ENCODE measurements at regions not wholly inside any gene's neighbourhood (a gene's known extent, or its start where the extent isn't known, plus 50 kb on each side); places are given as distances from the start of the nearest gene placed in this dataset.

DNA sequence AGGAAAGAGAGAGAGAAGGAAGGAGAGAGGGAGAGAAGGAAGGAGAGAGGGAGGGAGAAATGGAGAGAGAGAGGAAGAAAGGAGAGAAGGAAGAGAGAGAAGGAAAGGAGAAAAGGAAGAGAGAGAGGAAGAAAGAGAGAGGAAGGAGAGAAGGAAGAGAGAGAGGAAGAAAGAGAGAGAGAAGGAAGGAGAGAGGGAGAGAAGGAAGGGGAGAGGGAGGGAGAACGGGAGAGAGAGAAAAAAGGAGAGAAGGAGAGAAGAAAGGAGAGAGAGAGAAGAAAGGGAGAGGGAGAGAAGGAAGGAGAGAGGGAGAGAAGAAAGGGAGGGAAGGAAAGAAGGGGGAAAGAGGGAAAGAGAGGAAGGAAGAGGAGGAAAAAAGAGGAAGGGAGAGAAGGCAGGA, 1070.7 kb downstream of the UQCRFS1 start:
- Histone ChIP-seq H4K20me1 (ENCODE audit: insufficient read depth) (no peaks in the 10 kb centered on the region), H3K4me3 (no peak overlapping the region), H3K4me2 (no peak overlapping the region), H3K4me1 (replicated peaks; ENCODE audit: insufficient read depth) (no peaks in the 10 kb centered on the region), H3K27me3 (ENCODE audit: insufficient read depth, low read depth) (peaks cover 22% of the 10 kb centered on the region; the same call in 1 of the 2 replicates), H2AFZ (no peak overlapping the region), H3K9me2 (ENCODE audit: insufficient read depth) (no peaks in the 10 kb centered on the region), H3K79me2 (ENCODE audit: low read depth) (no peaks in the 10 kb centered on the region), H3K27ac (no peak overlapping the region), H3K36me3 (ENCODE audit: low read depth) (no peaks in the 10 kb centered on the region), H3K9me3 (ENCODE audit: insufficient read depth, low read depth) (no peaks in the 10 kb centered on the region), H3F3A (ENCODE audit: insufficient read depth, low read depth) (no peaks in the 10 kb centered on the region)
- POLR2A ChIA-PET (ENCODE audit: unreplicated experiment), result no interaction called here
- intact Hi-C loops (cut with micrococcal nuclease; ENCODE audit: unreplicated experiment), result no loop called here
- TF ChIP-seq, protein P1, sequence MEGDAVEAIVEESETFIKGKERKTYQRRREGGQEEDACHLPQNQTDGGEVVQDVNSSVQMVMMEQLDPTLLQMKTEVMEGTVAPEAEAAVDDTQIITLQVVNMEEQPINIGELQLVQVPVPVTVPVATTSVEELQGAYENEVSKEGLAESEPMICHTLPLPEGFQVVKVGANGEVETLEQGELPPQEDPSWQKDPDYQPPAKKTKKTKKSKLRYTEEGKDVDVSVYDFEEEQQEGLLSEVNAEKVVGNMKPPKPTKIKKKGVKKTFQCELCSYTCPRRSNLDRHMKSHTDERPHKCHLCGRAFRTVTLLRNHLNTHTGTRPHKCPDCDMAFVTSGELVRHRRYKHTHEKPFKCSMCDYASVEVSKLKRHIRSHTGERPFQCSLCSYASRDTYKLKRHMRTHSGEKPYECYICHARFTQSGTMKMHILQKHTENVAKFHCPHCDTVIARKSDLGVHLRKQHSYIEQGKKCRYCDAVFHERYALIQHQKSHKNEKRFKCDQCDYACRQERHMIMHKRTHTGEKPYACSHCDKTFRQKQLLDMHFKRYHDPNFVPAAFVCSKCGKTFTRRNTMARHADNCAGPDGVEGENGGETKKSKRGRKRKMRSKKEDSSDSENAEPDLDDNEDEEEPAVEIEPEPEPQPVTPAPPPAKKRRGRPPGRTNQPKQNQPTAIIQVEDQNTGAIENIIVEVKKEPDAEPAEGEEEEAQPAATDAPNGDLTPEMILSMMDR (conservative IDR thresholded peaks at IDR 0.05), result no peak
- no peak for TF ChIP-seq EZH2 (IDR thresholded peaks at IDR 0.05; ENCODE audit: low read depth)
- CTCF ChIA-PET, result no interaction called here
- no TSS peak for BruUV-seq (replicated peaks)
- DNase-seq, result no peak

GRCh38 chr19:28140201-28140600, 1072.8 kb downstream of the UQCRFS1 start:
- peaks cover 6% of the 10 kb centered on the region; the same call in 1 of the 2 replicates for H3K27me3 ChIP-seq (ENCODE audit: insufficient read depth, low read depth)
- H2AFZ ChIP-seq, result no peak overlapping the region
- intact Hi-C loops (cut with micrococcal nuclease; ENCODE audit: unreplicated experiment), result no loop called here
- no peak overlapping the region for H3K4me3 ChIP-seq
- no peaks in the 10 kb centered on the region for H3K4me1 ChIP-seq (replicated peaks; ENCODE audit: insufficient read depth)
- H4K20me1 ChIP-seq (ENCODE audit: insufficient read depth), result no peaks in the 10 kb centered on the region
- POLR2A ChIA-PET (ENCODE audit: unreplicated experiment), result no interaction called here
- CTCF ChIA-PET, result no interaction called here
- BruUV-seq (replicated peaks), result no TSS peak
- TF ChIP-seq, protein P1 (conservative IDR thresholded peaks at IDR 0.05), result no peak
- TF ChIP-seq EZH2 (IDR thresholded peaks at IDR 0.05; ENCODE audit: low read depth), result no peak
- no peaks in the 10 kb centered on the region for H3K9me3 ChIP-seq (ENCODE audit: insufficient read depth, low read depth)
- H3K36me3 ChIP-seq (ENCODE audit: low read depth), result no peaks in the 10 kb centered on the region
- no peaks in the 10 kb centered on the region for H3K79me2 ChIP-seq (ENCODE audit: low read depth)
- no peak overlapping the region for H3K27ac ChIP-seq
- no peaks in the 10 kb centered on the region for H3K9me2 ChIP-seq (ENCODE audit: insufficient read depth)
- H3K4me2 ChIP-seq, result no peak overlapping the region
- DNase-seq, result no peak
- no peaks in the 10 kb centered on the region for H3F3A ChIP-seq (ENCODE audit: insufficient read depth, low read depth)

GRCh38 chr19:28137772-28138171, 1075.2 kb downstream of the UQCRFS1 start:
- POLR2A ChIA-PET (ENCODE audit: unreplicated experiment), result no interaction called here
- no peaks in the 10 kb centered on the region for H3K36me3 ChIP-seq (ENCODE audit: low read depth)
- CTCF ChIA-PET, result no interaction called here
- H3K4me1 ChIP-seq (replicated peaks; ENCODE audit: insufficient read depth), result no peaks in the 10 kb centered on the region
- no peak for DNase-seq
- H3K27ac ChIP-seq, result no peak overlapping the region
- H3K4me3 ChIP-seq, result no peak overlapping the region
- H3K4me2 ChIP-seq, result no peak overlapping the region
- intact Hi-C loops (cut with micrococcal nuclease; ENCODE audit: unreplicated experiment), result no loop called here
- no peaks in the 10 kb centered on the region for H4K20me1 ChIP-seq (ENCODE audit: insufficient read depth)
- TF ChIP-seq, protein P1 (conservative IDR thresholded peaks at IDR 0.05), result no peak
- no peak for TF ChIP-seq EZH2 (IDR thresholded peaks at IDR 0.05; ENCODE audit: low read depth)
- H3F3A ChIP-seq (ENCODE audit: insufficient read depth, low read depth), result no peaks in the 10 kb centered on the region
- peaks cover 18% of the 10 kb centered on the region; the same call in 1 of the 2 replicates for H3K27me3 ChIP-seq (ENCODE audit: insufficient read depth, low read depth)
- no peaks in the 10 kb centered on the region for H3K9me2 ChIP-seq (ENCODE audit: insufficient read depth)
- no peaks in the 10 kb centered on the region for H3K9me3 ChIP-seq (ENCODE audit: insufficient read depth, low read depth)
- no TSS peak for BruUV-seq (replicated peaks)
- H2AFZ ChIP-seq, result no peak overlapping the region
- no peaks in the 10 kb centered on the region for H3K79me2 ChIP-seq (ENCODE audit: low read depth)

All from PC-9 (cell line).